Spleen (tissue), 11 donors: ENCODE measurements at regions not wholly inside any gene's neighbourhood (a gene's known extent, or its start where the extent isn't known, plus 50 kb on each side); places are given as distances from the start of the nearest gene placed in this dataset.

ENCODE experiments used
- DNase-seq: peaks from one replicate; pipeline ENCODE4 v3.0.0-alpha.2; 2020
- H3K27ac ChIP-seq, 8 donors: fragments of 200-600 bp; sonication (generic) in 7 of 8; 1 replicate in 4 of 8; 2 replicates in 4 of 8; pipeline versions ENCODE4 v1.5.0 to v1.8.0; 2016 to 2021; ENCODE audit warnings: inconsistent platforms in 4 of 8, mild to moderate bottlenecking in 4 of 8, moderate library complexity in 1 of 8
- H3K27me3 ChIP-seq, 7 donors: fragments of 200-600 bp; sonication (generic) in 6 of 7; replicated peaks in 1 of 7; 1 replicate in 4 of 7; 2 replicates in 3 of 7; pipeline versions ENCODE4 v1.5.0 to v1.8.0; 2016 to 2021; ENCODE audit warnings: inconsistent platforms in 3 of 7, mild to moderate bottlenecking in 1 of 7
- H3K36me3 ChIP-seq, 6 donors: fragments of 200-600 bp; sonication (generic) in 5 of 6; 1 replicate in 4 of 6; 2 replicates in 2 of 6; pipeline versions ENCODE4 v1.5.0 to v1.8.0; 2016 to 2021; ENCODE audit warnings: inconsistent platforms in 2 of 6
- H3K4me1 ChIP-seq, 6 donors: fragments of 200-600 bp; sonication (generic) in 5 of 6; 1 replicate in 3 of 6; 2 replicates in 3 of 6; pipeline versions ENCODE4 v1.5.0 to v1.8.0; 2016 to 2021; ENCODE audit warnings: inconsistent platforms in 3 of 6
- H3K4me3 ChIP-seq, 8 donors: fragments of 200-600 bp; sonication (generic) in 7 of 8; 1 replicate in 4 of 8; 2 replicates in 4 of 8; pipeline versions ENCODE4 v1.5.0 to v1.8.0; 2016 to 2021; ENCODE audit warnings: inconsistent platforms in 4 of 8, mild to moderate bottlenecking in 4 of 8, moderate library complexity in 2 of 8
- H3K9me3 ChIP-seq, 8 donors: fragments of 200-600 bp; sonication (generic) in 7 of 8; 1 replicate in 4 of 8; 2 replicates in 4 of 8; pipeline versions ENCODE4 v1.5.0 to v1.8.0; 2016 to 2021; ENCODE audit warnings: inconsistent platforms in 4 of 8
- POLR2A ChIP-seq, 3 donors: fragments of 450-650 bp; IDR thresholded peaks; one replicate each; pipeline ENCODE4 v1.5.1; 2017; ENCODE audit warnings: antibody characterized with exemption in 3 of 3, mild to moderate bottlenecking in 1 of 3
- POLR2AphosphoS5 ChIP-seq, 3 donors: sonication (generic); formaldehyde crosslinking; IDR thresholded peaks; one replicate each; pipeline ENCODE4 v1.5.1; 2017; ENCODE audit warnings: antibody characterized with exemption in 3 of 3
- WGBS, 5 donors: extraction: QIAGEN DNeasy Blood & Tissue Kit in 3 of 5; methylation state at CpG; one replicate each; pipeline versions ENCODE4 v1.1.5 to v1.1.7; 2013 to 2018; 5-methylcytosine and 5-hydroxymethylcytosine counted together
- intact Hi-C: fragments of 100-400 bp; cut with DNase I; formaldehyde crosslinking; loops from one replicate; pipeline ENCODE4 v1.15.0; 2023; ENCODE audit warnings: low total_unique reads
- TF ChIP-seq, protein P1 (sequence below), 11 experiments: fragments of 200-600 bp in 7 of 11; fragments of 450-650 bp in 4 of 11; sonication (generic) in 4 of 11; IDR thresholded peaks in 8 of 11; conservative IDR thresholded peaks in 3 of 11; 1 replicate in 7 of 11; 2 replicates in 4 of 11; pipeline versions ENCODE4 v1.4.0 to v1.8.0; 2016 to 2021; ENCODE audit warnings: antibody characterized with exemption in 11 of 11, inconsistent platforms in 4 of 11, mild to moderate bottlenecking in 1 of 11
- donor health status: healthy with polysubstance abuse.
- donor health status: DM: no; HTN: no; CAD: no; lungs with moderate emphysema.
- donor health status: DM: no; HTN: no; CAD: no.
- donor health status: Bipolar disorder and iron deficiency.
- donor health status: healthy.
- donor health status: DM: no; HTN: no; CAD: no.
- donor health status: DM: yes; HTN: yes; CAD: no.

GRCh38 chr3:106120356-106120755, 251.5 kb upstream of the CBLB start:
- intact Hi-C loops: no loop called here
- Histone ChIP-seq H3K27ac (no peak overlapping the region), H3K9me3 (no peaks in the 10 kb centered on the region), H3K27me3 (no peaks in the 10 kb centered on the region), H3K4me3 (no peak overlapping the region), H3K4me1 (no peaks in the 10 kb centered on the region), H3K36me3 (no peaks in the 10 kb centered on the region)
- TF ChIP-seq, protein P1, sequence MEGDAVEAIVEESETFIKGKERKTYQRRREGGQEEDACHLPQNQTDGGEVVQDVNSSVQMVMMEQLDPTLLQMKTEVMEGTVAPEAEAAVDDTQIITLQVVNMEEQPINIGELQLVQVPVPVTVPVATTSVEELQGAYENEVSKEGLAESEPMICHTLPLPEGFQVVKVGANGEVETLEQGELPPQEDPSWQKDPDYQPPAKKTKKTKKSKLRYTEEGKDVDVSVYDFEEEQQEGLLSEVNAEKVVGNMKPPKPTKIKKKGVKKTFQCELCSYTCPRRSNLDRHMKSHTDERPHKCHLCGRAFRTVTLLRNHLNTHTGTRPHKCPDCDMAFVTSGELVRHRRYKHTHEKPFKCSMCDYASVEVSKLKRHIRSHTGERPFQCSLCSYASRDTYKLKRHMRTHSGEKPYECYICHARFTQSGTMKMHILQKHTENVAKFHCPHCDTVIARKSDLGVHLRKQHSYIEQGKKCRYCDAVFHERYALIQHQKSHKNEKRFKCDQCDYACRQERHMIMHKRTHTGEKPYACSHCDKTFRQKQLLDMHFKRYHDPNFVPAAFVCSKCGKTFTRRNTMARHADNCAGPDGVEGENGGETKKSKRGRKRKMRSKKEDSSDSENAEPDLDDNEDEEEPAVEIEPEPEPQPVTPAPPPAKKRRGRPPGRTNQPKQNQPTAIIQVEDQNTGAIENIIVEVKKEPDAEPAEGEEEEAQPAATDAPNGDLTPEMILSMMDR (IDR thresholded peaks at IDR 0.05 in 8 of 11, conservative IDR thresholded peaks at IDR 0.05 in 3 of 11): no peak
- TF ChIP-seq POLR2A (IDR thresholded peaks at IDR 0.05) (no peak), POLR2AphosphoS5 (IDR thresholded peaks at IDR 0.05) (no peak)
- no peak for DNase-seq
- WGBS, 5 donors: 66 to 77% (median 70%) methylated on average over 4 of the region's 4 CpGs

GRCh38 chr3:106121491-106122289, 252.9 kb upstream of the CBLB start:
- no peak overlapping the region for H3K27ac ChIP-seq
- no peak for TF ChIP-seq POLR2AphosphoS5 (IDR thresholded peaks at IDR 0.05)
- TF ChIP-seq, protein P1 (IDR thresholded peaks at IDR 0.05 in 8 of 11, conservative IDR thresholded peaks at IDR 0.05 in 3 of 11): no peak
- no peak for TF ChIP-seq POLR2A (IDR thresholded peaks at IDR 0.05)
- no peaks in the 10 kb centered on the region for H3K9me3 ChIP-seq
- H3K4me1 ChIP-seq: no peaks in the 10 kb centered on the region
- no peaks in the 10 kb centered on the region for H3K36me3 ChIP-seq
- H3K27me3 ChIP-seq: no peaks in the 10 kb centered on the region
- 81 to 93% (median 92%) methylated on average over 3 of the region's 3 CpGs for WGBS, 5 donors
- no peak overlapping the region for H3K4me3 ChIP-seq
- DNase-seq: no peak
- intact Hi-C loops: no loop called here

GRCh38 chr3:106124818-106125217, 256.0 kb upstream of the CBLB start:
- intact Hi-C loops: no loop called here
- Histone ChIP-seq H3K9me3 (no peaks in the 10 kb centered on the region), H3K27ac (no peak overlapping the region), H3K27me3 (no peaks in the 10 kb centered on the region), H3K36me3 (no peaks in the 10 kb centered on the region), H3K4me1 (no peaks in the 10 kb centered on the region), H3K4me3 (no peak overlapping the region)
- DNase-seq: no peak
- 89 to 97% (median 95%) methylated on average over 1 of the region's 1 CpG for WGBS, 5 donors
- TF ChIP-seq POLR2AphosphoS5 (IDR thresholded peaks at IDR 0.05): no peak
- TF ChIP-seq, protein P1 (IDR thresholded peaks at IDR 0.05 in 8 of 11, conservative IDR thresholded peaks at IDR 0.05 in 3 of 11): no peak
- no peak for TF ChIP-seq POLR2A (IDR thresholded peaks at IDR 0.05)

DNA sequence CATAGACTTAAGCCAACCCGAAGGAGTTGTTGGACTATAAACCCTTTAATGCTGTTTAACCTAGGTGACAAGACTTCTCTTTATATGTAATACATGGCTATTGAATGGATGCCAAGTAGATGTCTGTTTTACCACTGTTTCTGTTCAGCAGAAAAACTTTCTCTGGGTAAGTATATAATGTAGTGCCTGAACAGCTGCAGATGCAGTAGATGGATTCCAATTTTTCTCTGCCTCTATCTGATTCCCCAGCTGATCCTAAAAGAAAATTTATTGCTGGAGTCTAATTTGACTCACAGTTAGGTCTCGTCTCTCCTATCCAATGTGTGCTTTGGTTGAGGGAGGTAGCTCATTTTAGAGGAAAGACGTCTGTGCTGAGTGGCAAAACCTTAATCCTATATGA, 256.5 kb upstream of the CBLB start:
- no peaks in the 10 kb centered on the region for H3K27me3 ChIP-seq
- intact Hi-C loops: no loop called here

More for the DNA sequence above, 256.5 kb upstream of the CBLB start:
- TF ChIP-seq POLR2A (IDR thresholded peaks at IDR 0.05) (no peak), POLR2AphosphoS5 (IDR thresholded peaks at IDR 0.05) (no peak)
- TF ChIP-seq, protein P1 (IDR thresholded peaks at IDR 0.05 in 8 of 11, conservative IDR thresholded peaks at IDR 0.05 in 3 of 11): no peak
- Histone ChIP-seq H3K4me3 (no peak overlapping the region), H3K27ac (no peak overlapping the region), H3K9me3 (no peaks in the 10 kb centered on the region), H3K36me3 (no peaks in the 10 kb centered on the region), H3K4me1 (no peaks in the 10 kb centered on the region)
- WGBS, 5 donors: 73 to 93% (median 89%) methylated on average over 3 of the region's 3 CpGs
- no peak for DNase-seq
